GM12878 (cell line): ENCODE measurements at regions not wholly inside any gene's neighbourhood (a gene's known extent, or its start where the extent isn't known, plus 50 kb on each side); places are given as distances from the start of the nearest gene placed in this dataset.

Experiments
- BHLHE40 ChIP-seq, 2 experiments: fragments of 450-650 bp in 1 of 2; IDR thresholded peaks; 2 replicates each; pipeline ENCODE4 v1.6.1; 2011 to 2017; ENCODE audit warnings: low read depth in 2 of 2, borderline replicate concordance in 1 of 2, improper control_type of control experiment in 1 of 2, low read length in 1 of 2, mild to moderate bottlenecking in 1 of 2
- EZH2 ChIP-seq: IDR thresholded peaks from 2 replicates; pipeline ENCODE4 v1.6.1; 2012; ENCODE audit warnings: low read depth, mild to moderate bottlenecking, control low read depth, inconsistent platforms, low read length, borderline replicate concordance; ENCODE audit not compliant: control insufficient read depth
- MEF2A ChIP-seq: IDR thresholded peaks from 2 replicates; pipeline ENCODE4 v1.6.1; 2011; ENCODE audit warnings: low read depth, mild to moderate bottlenecking, low read length, moderate library complexity; ENCODE audit not compliant: insufficient read depth
- NR2C1 ChIP-seq: fragments of 450-650 bp; IDR thresholded peaks from 2 replicates; pipeline ENCODE4 v1.6.1; 2017; ENCODE audit warnings: antibody characterized with exemption, mild to moderate bottlenecking, moderate library complexity
- NR2F1 ChIP-seq: fragments of 450-650 bp; conservative IDR thresholded peaks from 2 replicates; pipeline ENCODE4 v1.6.1; 2017; ENCODE audit warnings: mild to moderate bottlenecking
- POLR2A ChIP-seq: IDR thresholded peaks from 2 replicates; pipeline ENCODE4 v1.6.1; 2011; ENCODE audit warnings: low read depth, mild to moderate bottlenecking, low read length
- POLR2AphosphoS5 ChIP-seq: IDR thresholded peaks from 2 replicates; pipeline ENCODE4 v1.6.1; 2011; ENCODE audit warnings: mild to moderate bottlenecking, low read length, inconsistent platforms
- SMAD1 ChIP-seq: fragments of 450-650 bp; IDR thresholded peaks from 2 replicates; pipeline ENCODE4 v1.6.1; 2018; ENCODE audit warnings: mild to moderate bottlenecking, low read depth; ENCODE audit not compliant: partially characterized antibody
- ZNF207 ChIP-seq: fragments of 450-650 bp; IDR thresholded peaks from 2 replicates; pipeline ENCODE4 v1.6.1; 2014; ENCODE audit warnings: antibody characterized with exemption, mild to moderate bottlenecking, borderline replicate concordance
- TF ChIP-seq, protein P1 (sequence below), 3 experiments: IDR thresholded peaks in 2 of 3; conservative IDR thresholded peaks in 1 of 3; 2 replicates each; pipeline ENCODE4 v1.5.1; 2011; ENCODE audit warnings: low read depth in 3 of 3, low read length in 3 of 3, mild to moderate bottlenecking in 3 of 3, control low read depth in 2 of 3, moderate library complexity in 2 of 3, inconsistent platforms in 1 of 3, mixed read lengths in 1 of 3; ENCODE audit not compliant: control insufficient read depth in 2 of 3, insufficient read depth in 1 of 3; ENCODE audit errors: extremely low read depth in 1 of 3
- TF ChIP-seq, protein P2 (sequence below): fragments of 450-650 bp; IDR thresholded peaks from 2 replicates; pipeline ENCODE4 v1.6.1; 2016; ENCODE audit warnings: mild to moderate bottlenecking
- TF ChIP-seq, protein P3 (sequence below): IDR thresholded peaks from 2 replicates; pipeline ENCODE4 v1.6.1; 2012; ENCODE audit warnings: mild to moderate bottlenecking, low read depth, low read length

DNA sequence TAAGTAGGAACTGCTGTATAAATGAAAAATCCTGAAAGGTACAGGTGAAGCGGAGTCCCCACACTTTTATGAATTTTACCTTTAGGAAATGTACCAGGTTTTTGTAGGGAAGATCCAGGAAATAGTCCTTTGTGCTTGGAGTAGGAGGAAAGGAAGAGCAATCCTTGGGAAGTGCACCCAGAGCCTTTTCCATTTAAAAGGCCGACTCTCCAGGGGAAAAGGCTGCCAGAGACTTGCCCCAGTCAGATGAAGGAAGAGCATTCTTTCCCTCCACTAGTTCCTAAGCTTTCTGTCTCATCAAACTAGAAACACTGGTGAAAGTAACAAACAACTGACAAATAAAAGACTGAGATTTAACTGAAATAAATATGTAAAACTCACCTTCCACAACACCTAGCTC is 779.4 kb upstream of the CDH6 start:
- TF ChIP-seq ZNF207 (no peak), MEF2A (no peak), BHLHE40 (IDR thresholded peaks at IDR 0.05; ENCODE audit: borderline replicate concordance in 1 of 2, low read depth in 2 of 2, low read length in 1 of 2) (no peak), NR2C1 (no peak), SMAD1 (no peak), POLR2A (no peak), POLR2AphosphoS5 (no peak), EZH2 (no peak), NR2F1 (no peak)
- TF ChIP-seq, protein P1, sequence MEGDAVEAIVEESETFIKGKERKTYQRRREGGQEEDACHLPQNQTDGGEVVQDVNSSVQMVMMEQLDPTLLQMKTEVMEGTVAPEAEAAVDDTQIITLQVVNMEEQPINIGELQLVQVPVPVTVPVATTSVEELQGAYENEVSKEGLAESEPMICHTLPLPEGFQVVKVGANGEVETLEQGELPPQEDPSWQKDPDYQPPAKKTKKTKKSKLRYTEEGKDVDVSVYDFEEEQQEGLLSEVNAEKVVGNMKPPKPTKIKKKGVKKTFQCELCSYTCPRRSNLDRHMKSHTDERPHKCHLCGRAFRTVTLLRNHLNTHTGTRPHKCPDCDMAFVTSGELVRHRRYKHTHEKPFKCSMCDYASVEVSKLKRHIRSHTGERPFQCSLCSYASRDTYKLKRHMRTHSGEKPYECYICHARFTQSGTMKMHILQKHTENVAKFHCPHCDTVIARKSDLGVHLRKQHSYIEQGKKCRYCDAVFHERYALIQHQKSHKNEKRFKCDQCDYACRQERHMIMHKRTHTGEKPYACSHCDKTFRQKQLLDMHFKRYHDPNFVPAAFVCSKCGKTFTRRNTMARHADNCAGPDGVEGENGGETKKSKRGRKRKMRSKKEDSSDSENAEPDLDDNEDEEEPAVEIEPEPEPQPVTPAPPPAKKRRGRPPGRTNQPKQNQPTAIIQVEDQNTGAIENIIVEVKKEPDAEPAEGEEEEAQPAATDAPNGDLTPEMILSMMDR (IDR thresholded peaks at IDR 0.05 in 2 of 3, conservative IDR thresholded peaks at IDR 0.05 in 1 of 3; ENCODE audit: control insufficient read depth in 2 of 3, extremely low read depth in 1 of 3, insufficient read depth in 1 of 3, low read depth in 3 of 3, low read length in 3 of 3), result no peak
- TF ChIP-seq, protein P2, sequence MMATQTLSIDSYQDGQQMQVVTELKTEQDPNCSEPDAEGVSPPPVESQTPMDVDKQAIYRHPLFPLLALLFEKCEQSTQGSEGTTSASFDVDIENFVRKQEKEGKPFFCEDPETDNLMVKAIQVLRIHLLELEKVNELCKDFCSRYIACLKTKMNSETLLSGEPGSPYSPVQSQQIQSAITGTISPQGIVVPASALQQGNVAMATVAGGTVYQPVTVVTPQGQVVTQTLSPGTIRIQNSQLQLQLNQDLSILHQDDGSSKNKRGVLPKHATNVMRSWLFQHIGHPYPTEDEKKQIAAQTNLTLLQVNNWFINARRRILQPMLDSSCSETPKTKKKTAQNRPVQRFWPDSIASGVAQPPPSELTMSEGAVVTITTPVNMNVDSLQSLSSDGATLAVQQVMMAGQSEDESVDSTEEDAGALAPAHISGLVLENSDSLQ, result no peak
- TF ChIP-seq, protein P3, sequence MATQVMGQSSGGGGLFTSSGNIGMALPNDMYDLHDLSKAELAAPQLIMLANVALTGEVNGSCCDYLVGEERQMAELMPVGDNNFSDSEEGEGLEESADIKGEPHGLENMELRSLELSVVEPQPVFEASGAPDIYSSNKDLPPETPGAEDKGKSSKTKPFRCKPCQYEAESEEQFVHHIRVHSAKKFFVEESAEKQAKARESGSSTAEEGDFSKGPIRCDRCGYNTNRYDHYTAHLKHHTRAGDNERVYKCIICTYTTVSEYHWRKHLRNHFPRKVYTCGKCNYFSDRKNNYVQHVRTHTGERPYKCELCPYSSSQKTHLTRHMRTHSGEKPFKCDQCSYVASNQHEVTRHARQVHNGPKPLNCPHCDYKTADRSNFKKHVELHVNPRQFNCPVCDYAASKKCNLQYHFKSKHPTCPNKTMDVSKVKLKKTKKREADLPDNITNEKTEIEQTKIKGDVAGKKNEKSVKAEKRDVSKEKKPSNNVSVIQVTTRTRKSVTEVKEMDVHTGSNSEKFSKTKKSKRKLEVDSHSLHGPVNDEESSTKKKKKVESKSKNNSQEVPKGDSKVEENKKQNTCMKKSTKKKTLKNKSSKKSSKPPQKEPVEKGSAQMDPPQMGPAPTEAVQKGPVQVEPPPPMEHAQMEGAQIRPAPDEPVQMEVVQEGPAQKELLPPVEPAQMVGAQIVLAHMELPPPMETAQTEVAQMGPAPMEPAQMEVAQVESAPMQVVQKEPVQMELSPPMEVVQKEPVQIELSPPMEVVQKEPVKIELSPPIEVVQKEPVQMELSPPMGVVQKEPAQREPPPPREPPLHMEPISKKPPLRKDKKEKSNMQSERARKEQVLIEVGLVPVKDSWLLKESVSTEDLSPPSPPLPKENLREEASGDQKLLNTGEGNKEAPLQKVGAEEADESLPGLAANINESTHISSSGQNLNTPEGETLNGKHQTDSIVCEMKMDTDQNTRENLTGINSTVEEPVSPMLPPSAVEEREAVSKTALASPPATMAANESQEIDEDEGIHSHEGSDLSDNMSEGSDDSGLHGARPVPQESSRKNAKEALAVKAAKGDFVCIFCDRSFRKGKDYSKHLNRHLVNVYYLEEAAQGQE, result no peak
